ENCODE measurements at regions not wholly inside any gene's neighbourhood (a gene's known extent, or its start where the extent isn't known, plus 50 kb on each side); places are given as distances from the start of the nearest gene placed in this dataset.

GRCh38 chr1:199403531-199404116, 623.9 kb upstream of the NR5A2 start:
- H3K27ac ChIP-seq, result no peak overlapping the region
- no peak for TF ChIP-seq POLR2AphosphoS5 (IDR thresholded peaks at IDR 0.05)
- TF ChIP-seq EP300 (IDR thresholded peaks at IDR 0.05), result no peak
- no peak for TF ChIP-seq CTCF (IDR thresholded peaks at IDR 0.05)
- TF ChIP-seq POLR2A (IDR thresholded peaks at IDR 0.05), result no peak
- DNase-seq, result no peak
- no peaks in the 10 kb centered on the region for H3K27me3 ChIP-seq
- H3K36me3 ChIP-seq, result no peaks in the 10 kb centered on the region
- 51 to 73% methylated on average over 1 of the region's 1 CpG for WGBS, 2 donors
- H3K9me3 ChIP-seq, result peaks cover 0 to 3% (median 0%) of the 10 kb centered on the region in 4 donors
- intact Hi-C loops (cut with DNase I), result no loop called here
- no peaks in the 10 kb centered on the region for H3K4me1 ChIP-seq
- H3K4me3 ChIP-seq, result no peak overlapping the region

GRCh38 chr1:199404191-199404590, 623.3 kb upstream of the NR5A2 start:
- Histone ChIP-seq H3K27me3 (no peaks in the 10 kb centered on the region), H3K4me3 (no peak overlapping the region), H3K27ac (no peak overlapping the region), H3K36me3 (no peaks in the 10 kb centered on the region), H3K9me3 (peaks cover 0 to 3% (median 0%) of the 10 kb centered on the region in 4 donors), H3K4me1 (no peaks in the 10 kb centered on the region)
- intact Hi-C loops (cut with DNase I), result no loop called here
- no peak for DNase-seq
- no peak for TF ChIP-seq POLR2AphosphoS5 (IDR thresholded peaks at IDR 0.05)
- TF ChIP-seq EP300 (IDR thresholded peaks at IDR 0.05), result no peak
- no peak for TF ChIP-seq POLR2A (IDR thresholded peaks at IDR 0.05)
- no peak for TF ChIP-seq CTCF (IDR thresholded peaks at IDR 0.05)

GRCh38 chr1:199404976-199405375, 622.5 kb upstream of the NR5A2 start:
- no peak overlapping the region for H3K27ac ChIP-seq
- DNase-seq, result no peak
- no peaks in the 10 kb centered on the region for H3K27me3 ChIP-seq
- no peak overlapping the region for H3K4me3 ChIP-seq
- intact Hi-C loops (cut with DNase I), result no loop called here
- no peaks in the 10 kb centered on the region for H3K4me1 ChIP-seq
- no peak for TF ChIP-seq CTCF (IDR thresholded peaks at IDR 0.05)
- TF ChIP-seq POLR2AphosphoS5 (IDR thresholded peaks at IDR 0.05), result no peak
- TF ChIP-seq POLR2A (IDR thresholded peaks at IDR 0.05), result no peak
- TF ChIP-seq EP300 (IDR thresholded peaks at IDR 0.05), result no peak
- no peaks in the 10 kb centered on the region for H3K36me3 ChIP-seq
- H3K9me3 ChIP-seq, result peaks cover 0 to 3% (median 0%) of the 10 kb centered on the region in 4 donors

GRCh38 chr1:199405634-199406196, 621.8 kb upstream of the NR5A2 start:
- intact Hi-C loops (cut with DNase I), result no loop called here
- TF ChIP-seq EP300 (IDR thresholded peaks at IDR 0.05), result no peak
- no peak for TF ChIP-seq POLR2AphosphoS5 (IDR thresholded peaks at IDR 0.05)
- TF ChIP-seq POLR2A (IDR thresholded peaks at IDR 0.05), result no peak
- no peak for TF ChIP-seq CTCF (IDR thresholded peaks at IDR 0.05)
- Histone ChIP-seq H3K27ac (no peak overlapping the region), H3K4me1 (no peaks in the 10 kb centered on the region), H3K36me3 (no peaks in the 10 kb centered on the region), H3K27me3 (no peaks in the 10 kb centered on the region), H3K4me3 (no peak overlapping the region), H3K9me3 (peaks cover 0 to 3% (median 0%) of the 10 kb centered on the region in 4 donors)
- WGBS, 2 donors, result 82 to 90% methylated on average over 3 of the region's 3 CpGs
- DNase-seq, result no peak

- intact Hi-C loops (cut with DNase I), result no loop called here
- no peak overlapping the region for H3K27ac ChIP-seq
- peaks cover 0 to 3% (median 0%) of the 10 kb centered on the region in 4 donors for H3K9me3 ChIP-seq
- H3K4me1 ChIP-seq, result no peaks in the 10 kb centered on the region
- H3K4me3 ChIP-seq, result no peak overlapping the region
- 73 to 85% methylated on average over 3 of the region's 3 CpGs for WGBS, 2 donors
- no peaks in the 10 kb centered on the region for H3K27me3 ChIP-seq
- no peak for DNase-seq
- H3K36me3 ChIP-seq, result no peaks in the 10 kb centered on the region
- TF ChIP-seq POLR2A (IDR thresholded peaks at IDR 0.05) (no peak), CTCF (IDR thresholded peaks at IDR 0.05) (no peak), EP300 (IDR thresholded peaks at IDR 0.05) (no peak), POLR2AphosphoS5 (IDR thresholded peaks at IDR 0.05) (no peak)
These were observed 617.0 kb upstream of the NR5A2 start for GRCh38 chr1:199410462-199410861.

Measured in sigmoid colon (tissue), 6 donors.